Lower leg skin (tissue), 3 donors: ENCODE measurements at regions not wholly inside any gene's neighbourhood (a gene's known extent, or its start where the extent isn't known, plus 50 kb on each side); places are given as distances from the start of the nearest gene placed in this dataset.

Source experiments
- CTCF ChIP-seq, 3 donors: fragments of 450-650 bp; IDR thresholded peaks; one replicate each; pipeline ENCODE4 v1.5.1; 2016; ENCODE audit warnings: antibody characterized with exemption in 3 of 3, mild to moderate bottlenecking in 3 of 3, moderate library complexity in 2 of 3
- POLR2A ChIP-seq, 2 donors: fragments of 450-650 bp; IDR thresholded peaks; one replicate each; pipeline ENCODE4 v1.6.1; 2016 to 2017; ENCODE audit warnings: antibody characterized with exemption in 2 of 2, mild to moderate bottlenecking in 1 of 2, moderate library complexity in 1 of 2

DNA sequence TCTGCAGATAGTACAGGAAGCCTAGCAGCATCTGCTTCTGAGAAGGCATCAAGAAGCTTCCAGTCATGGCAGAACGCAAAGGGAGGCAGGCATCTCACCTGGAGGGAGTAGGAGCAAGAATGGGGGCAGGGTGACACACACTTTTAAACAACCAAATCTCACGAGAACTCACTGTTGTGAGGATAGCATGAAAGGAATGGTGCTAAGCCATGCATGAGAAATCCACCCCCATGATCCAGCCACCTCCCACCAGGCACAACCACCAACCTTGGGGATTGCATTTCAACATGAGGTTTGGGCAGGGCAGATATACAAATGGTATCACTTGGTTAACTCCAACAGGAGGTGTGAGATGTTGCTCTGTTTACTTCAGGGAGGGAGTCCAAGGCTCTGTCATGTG, 612.0 kb upstream of the KIRREL3 start:
- TF ChIP-seq CTCF (IDR thresholded peaks at IDR 0.05): no peak
- no peak for TF ChIP-seq POLR2A (IDR thresholded peaks at IDR 0.05)
